Fibroblast of lung (primary cell): ENCODE measurements at regions not wholly inside any gene's neighbourhood (a gene's known extent, or its start where the extent isn't known, plus 50 kb on each side); places are given as distances from the start of the nearest gene placed in this dataset.

Experiments
- EZH2 ChIP-seq: IDR thresholded peaks from 2 replicates; pipeline ENCODE4 v1.5.1; 2012; ENCODE audit warnings: low read length, control low read depth, mild to moderate bottlenecking; ENCODE audit errors: missing control alignments
- TF ChIP-seq, protein P1 (sequence below), 2 donors: IDR thresholded peaks in 1 of 2; conservative IDR thresholded peaks in 1 of 2; 1 replicate in 1 of 2; 2 replicates in 1 of 2; pipeline ENCODE4 v1.5.1; 2011 to 2012; ENCODE audit warnings: low read length in 2 of 2, control low read depth in 1 of 2, inconsistent platforms in 1 of 2, low read depth in 1 of 2, mild to moderate bottlenecking in 1 of 2

- TF ChIP-seq, protein P1, sequence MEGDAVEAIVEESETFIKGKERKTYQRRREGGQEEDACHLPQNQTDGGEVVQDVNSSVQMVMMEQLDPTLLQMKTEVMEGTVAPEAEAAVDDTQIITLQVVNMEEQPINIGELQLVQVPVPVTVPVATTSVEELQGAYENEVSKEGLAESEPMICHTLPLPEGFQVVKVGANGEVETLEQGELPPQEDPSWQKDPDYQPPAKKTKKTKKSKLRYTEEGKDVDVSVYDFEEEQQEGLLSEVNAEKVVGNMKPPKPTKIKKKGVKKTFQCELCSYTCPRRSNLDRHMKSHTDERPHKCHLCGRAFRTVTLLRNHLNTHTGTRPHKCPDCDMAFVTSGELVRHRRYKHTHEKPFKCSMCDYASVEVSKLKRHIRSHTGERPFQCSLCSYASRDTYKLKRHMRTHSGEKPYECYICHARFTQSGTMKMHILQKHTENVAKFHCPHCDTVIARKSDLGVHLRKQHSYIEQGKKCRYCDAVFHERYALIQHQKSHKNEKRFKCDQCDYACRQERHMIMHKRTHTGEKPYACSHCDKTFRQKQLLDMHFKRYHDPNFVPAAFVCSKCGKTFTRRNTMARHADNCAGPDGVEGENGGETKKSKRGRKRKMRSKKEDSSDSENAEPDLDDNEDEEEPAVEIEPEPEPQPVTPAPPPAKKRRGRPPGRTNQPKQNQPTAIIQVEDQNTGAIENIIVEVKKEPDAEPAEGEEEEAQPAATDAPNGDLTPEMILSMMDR (conservative IDR thresholded peaks at IDR 0.05 in 1 of 2, IDR thresholded peaks at IDR 0.05 in 1 of 2; ENCODE audit: low read depth in 1 of 2, low read length in 2 of 2) = no peak
- no peak for TF ChIP-seq EZH2
Observed at GRCh38 chr3:191696348-191696747, 235.4 kb downstream of the PYDC2 start.
